Neural progenitor cell (in vitro differentiated cells): ENCODE measurements at regions not wholly inside any gene's neighbourhood (a gene's known extent, or its start where the extent isn't known, plus 50 kb on each side); places are given as distances from the start of the nearest gene placed in this dataset.

ENCODE experiments used
- DNase-seq: peaks from one replicate; pipeline ENCODE4 v3.0.0-alpha.2; 2016; ENCODE audit warnings: low spot score
- H2AFZ ChIP-seq: fragments of 200-600 bp; sonication (generic); replicated peaks from 2 replicates; pipeline ENCODE4 v1.6.1; 2016; ENCODE audit warnings: antibody characterized with exemption
- H3F3A ChIP-seq: fragments of 200-600 bp; sonication (generic); 2 replicates; pipeline ENCODE4 v1.6.1; 2016; ENCODE audit warnings: antibody characterized with exemption, low read depth
- H3K27ac ChIP-seq: fragments of 200-600 bp; sonication (generic); 2 replicates; pipeline ENCODE4 v1.5.1; 2016; ENCODE audit warnings: mild to moderate bottlenecking
- H3K27me3 ChIP-seq: fragments of 200-600 bp; sonication (generic); 2 replicates; pipeline ENCODE4 v1.6.1; 2016; ENCODE audit warnings: mild to moderate bottlenecking, moderate library complexity
- H3K36me3 ChIP-seq: fragments of 200-600 bp; sonication (generic); 2 replicates; pipeline ENCODE4 v1.5.1; 2016
- H3K4me1 ChIP-seq: fragments of 200-600 bp; sonication (generic); 2 replicates; pipeline ENCODE4 v1.6.1; 2016; ENCODE audit warnings: mixed run types
- H3K4me2 ChIP-seq: fragments of 200-600 bp; sonication (generic); 2 replicates; pipeline ENCODE4 v1.6.1; 2016
- H3K4me3 ChIP-seq: fragments of 200-600 bp; sonication (generic); 2 replicates; pipeline ENCODE4 v1.5.1; 2016
- H3K79me2 ChIP-seq: fragments of 200-600 bp; sonication (generic); 2 replicates; pipeline ENCODE4 v1.6.1; 2016; ENCODE audit warnings: low read depth
- H3K9ac ChIP-seq: fragments of 200-600 bp; sonication (generic); 2 replicates; pipeline ENCODE4 v1.6.1; 2016
- H3K9me3 ChIP-seq: fragments of 200-600 bp; sonication (generic); 2 replicates; pipeline ENCODE4 v1.5.1; 2016; ENCODE audit warnings: low read depth
- H4K20me1 ChIP-seq: fragments of 200-600 bp; sonication (generic); 2 replicates; pipeline ENCODE4 v1.6.1; 2016; ENCODE audit warnings: low read depth
- H3K27ac Mint-ChIP-seq: 3 replicates; pipeline ENCODE4 v1.8.0; 2021; ENCODE audit warnings: mixed read lengths
- H3K27me3 Mint-ChIP-seq: 2 replicates; pipeline ENCODE4 v1.8.0; 2022; ENCODE audit warnings: low read depth, mild to moderate bottlenecking, inconsistent platforms, moderate library complexity, mixed read lengths; ENCODE audit not compliant: insufficient read depth
- H3K36me3 Mint-ChIP-seq: 3 replicates; pipeline ENCODE4 v1.8.0; 2021; ENCODE audit warnings: mixed read lengths
- H3K4me1 Mint-ChIP-seq: 3 replicates; pipeline ENCODE4 v1.8.0; 2021; ENCODE audit warnings: mixed read lengths
- H3K4me3 Mint-ChIP-seq: 3 replicates; pipeline ENCODE4 v1.8.0; 2021; ENCODE audit warnings: mild to moderate bottlenecking, moderate library complexity, mixed read lengths
- H3K9me3 Mint-ChIP-seq: 3 replicates; pipeline ENCODE4 v1.8.0; 2020; ENCODE audit warnings: mixed read lengths
- CTCF ChIP-seq: fragments of 200-600 bp; sonication (generic); IDR thresholded peaks from 2 replicates; pipeline ENCODE4 v1.5.1; 2017; ENCODE audit warnings: antibody characterized with exemption, mild to moderate bottlenecking
- EZH2 ChIP-seq: fragments of 200-600 bp; sonication (generic); IDR thresholded peaks from 2 replicates; pipeline ENCODE4 v1.6.1; 2017; ENCODE audit warnings: antibody characterized with exemption, mild to moderate bottlenecking, moderate library complexity
- EZH2phosphoT487 ChIP-seq: fragments of 200-600 bp; sonication (generic); IDR thresholded peaks from 2 replicates; pipeline ENCODE4 v1.6.1; 2017; ENCODE audit warnings: antibody characterized with exemption

DNA sequence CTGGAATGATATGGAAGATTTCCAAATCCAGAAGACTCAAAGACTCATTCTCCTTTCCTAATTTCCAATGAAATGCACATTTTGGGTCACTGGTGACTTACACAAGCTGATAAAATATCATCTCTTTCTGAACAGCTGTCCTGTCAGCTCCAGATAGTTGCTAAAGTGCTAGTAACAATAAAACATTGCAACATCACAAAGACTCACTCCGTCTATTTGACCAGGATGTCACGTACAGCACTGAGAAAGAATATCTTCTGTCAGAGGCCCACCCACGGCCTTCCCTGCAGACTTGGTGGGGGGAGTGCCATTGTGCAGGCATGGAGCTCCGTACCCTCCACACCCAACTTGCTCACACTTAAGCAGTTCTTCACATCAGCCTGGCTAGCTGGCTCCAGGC lies 78.9 kb upstream of the EGR2 start:
- H3K27ac ChIP-seq: no peak overlapping the region
- H3K27me3 ChIP-seq: no peaks in the 10 kb centered on the region
- peaks cover 8% of the 10 kb centered on the region for H3K4me1 ChIP-seq
- H3K4me3 ChIP-seq: no peak overlapping the region
- H3K4me2 ChIP-seq: no peak overlapping the region
- H3K36me3 ChIP-seq: no peaks in the 10 kb centered on the region
- H3K9ac ChIP-seq: no peak overlapping the region
- no peaks in the 10 kb centered on the region for H4K20me1 ChIP-seq
- no peaks in the 10 kb centered on the region for H3K36me3 Mint-ChIP-seq
- H3K9me3 Mint-ChIP-seq: no peaks in the 10 kb centered on the region
- H3K27me3 Mint-ChIP-seq: peaks cover 3% of the 10 kb centered on the region
- no peaks in the 10 kb centered on the region for H3F3A ChIP-seq
- no peak for TF ChIP-seq CTCF
- H3K4me3 Mint-ChIP-seq: no peak overlapping the region
- no peaks in the 10 kb centered on the region for H3K9me3 ChIP-seq
- H3K79me2 ChIP-seq: no peaks in the 10 kb centered on the region
- no peak for DNase-seq
- no peak overlapping the region for H3K27ac Mint-ChIP-seq
- no peak overlapping the region for H2AFZ ChIP-seq
- H3K4me1 Mint-ChIP-seq: peaks cover 10% of the 10 kb centered on the region

GRCh38 chr10:62894156-62894555 lies 78.0 kb upstream of the EGR2 start:
- peaks cover 8% of the 10 kb centered on the region for H3K4me1 ChIP-seq
- H3K27me3 ChIP-seq: no peaks in the 10 kb centered on the region
- H3K27me3 Mint-ChIP-seq: peaks cover 3% of the 10 kb centered on the region
- H3K36me3 Mint-ChIP-seq: no peaks in the 10 kb centered on the region
- no peak for DNase-seq
- H3K4me3 ChIP-seq: no peak overlapping the region
- no peak overlapping the region for H3K27ac ChIP-seq
- H3K9me3 ChIP-seq: no peaks in the 10 kb centered on the region
- no peak overlapping the region for H3K27ac Mint-ChIP-seq
- no peaks in the 10 kb centered on the region for H3K79me2 ChIP-seq
- no peak overlapping the region for H3K9ac ChIP-seq
- H4K20me1 ChIP-seq: no peaks in the 10 kb centered on the region
- H2AFZ ChIP-seq: no peak overlapping the region
- no peaks in the 10 kb centered on the region for H3F3A ChIP-seq
- no peak overlapping the region for H3K4me2 ChIP-seq
- H3K4me3 Mint-ChIP-seq: no peak overlapping the region
- H3K4me1 Mint-ChIP-seq: peaks cover 10% of the 10 kb centered on the region
- TF ChIP-seq EZH2phosphoT487 (no peak), EZH2 (no peak), CTCF (no peak)
- H3K36me3 ChIP-seq: no peaks in the 10 kb centered on the region
- no peaks in the 10 kb centered on the region for H3K9me3 Mint-ChIP-seq

- DNase-seq: no peak
- Mint-ChIP-seq H3K4me1 (peaks cover 10% of the 10 kb centered on the region), H3K4me3 (no peak overlapping the region), H3K27me3 (peaks cover 2% of the 10 kb centered on the region), H3K9me3 (no peaks in the 10 kb centered on the region), H3K36me3 (no peaks in the 10 kb centered on the region), H3K27ac (peak overlapping the region; percentile 18)
- Histone ChIP-seq H3F3A (no peaks in the 10 kb centered on the region), H3K27me3 (no peaks in the 10 kb centered on the region), H3K27ac (no peak overlapping the region), H3K9me3 (no peaks in the 10 kb centered on the region), H3K4me3 (no peak overlapping the region), H3K36me3 (no peaks in the 10 kb centered on the region), H2AFZ (no peak overlapping the region), H4K20me1 (no peaks in the 10 kb centered on the region), H3K4me2 (no peak overlapping the region), H3K4me1 (peaks cover 8% of the 10 kb centered on the region), H3K9ac (no peak overlapping the region), H3K79me2 (no peaks in the 10 kb centered on the region)
- TF ChIP-seq EZH2: no peak
- no peak for TF ChIP-seq CTCF
- no peak for TF ChIP-seq EZH2phosphoT487
Observed at GRCh38 chr10:62893036-62893435, 76.9 kb upstream of the EGR2 start.

DNA sequence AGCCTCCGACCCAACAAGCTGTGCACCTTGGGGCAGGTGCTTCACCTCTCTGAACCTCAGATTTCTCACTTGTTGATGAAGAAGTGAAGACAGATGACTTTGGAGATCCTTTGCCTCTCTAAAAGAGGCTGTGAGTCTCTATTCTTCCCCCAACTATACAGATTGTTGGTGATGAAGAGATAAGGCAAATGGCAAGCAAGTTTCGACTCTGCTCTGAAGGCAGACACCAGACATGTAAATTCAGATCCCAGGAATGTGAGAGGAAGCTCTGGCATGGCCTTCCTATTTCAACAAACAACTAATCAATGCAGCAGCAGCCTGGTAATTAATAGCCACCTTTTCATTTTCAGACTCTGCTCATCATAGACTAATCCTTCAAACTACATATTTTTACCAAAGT lies 74.2 kb upstream of the EGR2 start:
- H3K4me3 Mint-ChIP-seq: no peak overlapping the region
- no peak overlapping the region for H2AFZ ChIP-seq
- H3K36me3 Mint-ChIP-seq: no peaks in the 10 kb centered on the region
- H3K27ac ChIP-seq: no peak overlapping the region
- no peak overlapping the region for H3K9ac ChIP-seq
- peaks cover 14% of the 10 kb centered on the region for H3K4me1 ChIP-seq
- no peaks in the 10 kb centered on the region for H3K79me2 ChIP-seq
- no peaks in the 10 kb centered on the region for H4K20me1 ChIP-seq
- TF ChIP-seq CTCF: no peak
- TF ChIP-seq EZH2phosphoT487: no peak
- no peak for TF ChIP-seq EZH2
- H3F3A ChIP-seq: no peaks in the 10 kb centered on the region
- H3K9me3 Mint-ChIP-seq: no peaks in the 10 kb centered on the region
- H3K27ac Mint-ChIP-seq: no peak overlapping the region
- no peaks in the 10 kb centered on the region for H3K9me3 ChIP-seq
- H3K36me3 ChIP-seq: no peaks in the 10 kb centered on the region
- no peak overlapping the region for H3K4me3 ChIP-seq
- H3K27me3 ChIP-seq: no peaks in the 10 kb centered on the region
- H3K27me3 Mint-ChIP-seq: peaks cover 2% of the 10 kb centered on the region
- no peak overlapping the region for H3K4me2 ChIP-seq
- DNase-seq: no peak
- peaks cover 19% of the 10 kb centered on the region for H3K4me1 Mint-ChIP-seq
